H1 (cell line): ENCODE measurements at regions not wholly inside any gene's neighbourhood (a gene's known extent, or its start where the extent isn't known, plus 50 kb on each side); places are given as distances from the start of the nearest gene placed in this dataset.

Experiments
- CTCF ChIA-PET: fragments of 300-600 bp; sonication (Branson Sonifier 250); formaldehyde crosslinking; loops from one replicate; lab custom pipeline; 2021; ENCODE audit not compliant: partially characterized antibody; lab: Charles Lee
- POLR2A ChIA-PET: fragments of 300-600 bp; sonication (Branson Sonifier 250); formaldehyde crosslinking; loops from one replicate; lab custom pipeline; 2021; ENCODE audit warnings: inconsistent platforms; ENCODE audit not compliant: partially characterized antibody; lab: Charles Lee
- DNase-seq, 2 experiments: peaks; one replicate each; pipeline versions ENCODE4 v3.0.0 to v3.0.0-alpha.2; 2010 to 2022; ENCODE audit warnings: low spot score in 2 of 2, low read depth in 1 of 2, mixed read lengths in 1 of 2
- FAIRE-seq: peaks from 2 replicates; lab custom pipeline; 2011; peaks lifted over from hg19 to GRCh38; lab: Jason Lieb, UNC
- H2AFZ ChIP-seq: 2 replicates; pipeline ENCODE4 v1.8.1; 2012; ENCODE audit warnings: low read length, inconsistent platforms
- H2AK5ac ChIP-seq: 2 replicates; pipeline ENCODE4 v1.6.1; 2013; ENCODE audit warnings: low read depth, low read length
- H2BK120ac ChIP-seq: replicated peaks from 2 replicates; pipeline ENCODE3; 2013; ENCODE audit warnings: low read depth, low read length, inconsistent platforms
- H2BK12ac ChIP-seq: 2 replicates; pipeline ENCODE4 v1.6.1; 2013; ENCODE audit warnings: low read depth, low read length
- H2BK15ac ChIP-seq: 2 replicates; pipeline ENCODE4 v1.6.1; 2013; ENCODE audit warnings: low read length
- H2BK20ac ChIP-seq: 2 replicates; pipeline ENCODE4 v1.6.1; 2013; ENCODE audit warnings: low read length
- H2BK5ac ChIP-seq: 2 replicates; pipeline ENCODE4 v1.6.1; 2013; ENCODE audit warnings: low read depth, low read length
- H3K14ac ChIP-seq: 2 replicates; pipeline ENCODE4 v1.6.1; 2013; ENCODE audit warnings: inconsistent platforms; ENCODE audit not compliant: insufficient read length
- H3K18ac ChIP-seq: 2 replicates; pipeline ENCODE4 v1.6.1; 2013; ENCODE audit warnings: low read length; ENCODE audit errors: extremely low read depth
- H3K23ac ChIP-seq: 2 replicates; pipeline ENCODE4 v1.6.1; 2013; ENCODE audit warnings: inconsistent platforms; ENCODE audit not compliant: insufficient read length
- H3K23me2 ChIP-seq: 2 replicates; pipeline ENCODE4 v1.6.1; 2013; ENCODE audit warnings: low read depth, low read length
- H3K27ac ChIP-seq: 2 replicates; pipeline ENCODE4 v1.6.1; 2011; ENCODE audit warnings: low read depth, low read length, inconsistent platforms
- H3K27me3 ChIP-seq, 4 experiments: replicated peaks in 1 of 4; 1 replicate in 1 of 4; 2 replicates in 3 of 4; pipeline versions ENCODE4 v1.6.1 to v1.8.1; 2011 to 2013; ENCODE audit warnings: low read length in 3 of 4, mild to moderate bottlenecking in 3 of 4, inconsistent platforms in 2 of 4, mixed read lengths in 2 of 4, moderate library complexity in 1 of 4; ENCODE audit not compliant: control insufficient read depth in 3 of 4, insufficient read depth in 3 of 4; ENCODE audit errors: extremely low read depth in 1 of 4
- H3K36me3 ChIP-seq, 4 experiments: 2 replicates each; pipeline versions ENCODE4 v1.6.1 to v1.8.1; 2011 to 2013; ENCODE audit warnings: mild to moderate bottlenecking in 4 of 4, low read length in 3 of 4, moderate library complexity in 2 of 4, control low read depth in 1 of 4, inconsistent platforms in 1 of 4; ENCODE audit not compliant: insufficient read depth in 4 of 4, control insufficient read depth in 2 of 4
- H3K4ac ChIP-seq: replicated peaks from 2 replicates; pipeline ENCODE3; 2013; ENCODE audit warnings: low read length, low read depth, mixed read lengths, inconsistent platforms; ENCODE audit not compliant: insufficient read length
- H3K4me1 ChIP-seq, 4 experiments: replicated peaks in 1 of 4; 1 replicate in 1 of 4; 2 replicates in 3 of 4; pipeline versions ENCODE4 v1.6.1 to v1.8.1; 2011 to 2013; ENCODE audit warnings: low read length in 3 of 4, inconsistent platforms in 2 of 4, mixed read lengths in 1 of 4; ENCODE audit not compliant: insufficient read depth in 4 of 4, control insufficient read depth in 3 of 4
- H3K4me2 ChIP-seq, 2 experiments: 2 replicates each; pipeline versions ENCODE4 v1.6.1 to v1.8.1; 2011 to 2013; ENCODE audit warnings: low read depth in 2 of 2, low read length in 2 of 2, control low read depth in 1 of 2, inconsistent platforms in 1 of 2, mild to moderate bottlenecking in 1 of 2; ENCODE audit not compliant: insufficient read depth in 1 of 2
- H3K4me3 ChIP-seq, 4 experiments: fragments of 200-600, 300-600 bp in 1 of 4; sonication (generic), shearing (Covaris generic), sonication (Bioruptor Twin) in 1 of 4; 2 replicates each; pipeline versions ENCODE4 v1.5.1 to v1.8.1; 2011 to 2016; ENCODE audit warnings: low read length in 4 of 4, low read depth in 3 of 4, control low read depth in 2 of 4, inconsistent platforms in 2 of 4, mild to moderate bottlenecking in 2 of 4, mixed read lengths in 1 of 4, moderate library complexity in 1 of 4; ENCODE audit not compliant: insufficient read depth in 2 of 4; ENCODE audit errors: extremely low read depth in 1 of 4
- H3K56ac ChIP-seq: replicated peaks from 2 replicates; pipeline ENCODE3; 2013; ENCODE audit warnings: low read depth, mild to moderate bottlenecking, mixed read lengths, low read length, inconsistent platforms; ENCODE audit not compliant: insufficient read length
- H3K79me1 ChIP-seq: 2 replicates; pipeline ENCODE4 v1.6.1; 2013; ENCODE audit warnings: low read depth, low read length, control low read depth
- H3K79me2 ChIP-seq, 2 experiments: 2 replicates each; pipeline versions ENCODE4 v1.6.1 to v1.8.1; 2012 to 2013; ENCODE audit warnings: low read length in 2 of 2, mild to moderate bottlenecking in 2 of 2, inconsistent platforms in 1 of 2; ENCODE audit not compliant: insufficient read depth in 2 of 2, control insufficient read depth in 1 of 2
- H3K9ac ChIP-seq, 4 experiments: replicated peaks in 1 of 4; 1 replicate in 1 of 4; 2 replicates in 3 of 4; pipeline versions ENCODE4 v1.6.1 to v1.8.1; 2011 to 2013; ENCODE audit warnings: low read depth in 3 of 4, low read length in 3 of 4, control low read depth in 2 of 4, mild to moderate bottlenecking in 2 of 4, moderate library complexity in 2 of 4, inconsistent platforms in 1 of 4; ENCODE audit errors: extremely low read depth in 1 of 4
- H3K9me3 ChIP-seq, 2 experiments: 2 replicates each; pipeline versions ENCODE4 v1.6.1 to v1.8.1; 2012 to 2013; ENCODE audit warnings: mild to moderate bottlenecking in 2 of 2, moderate library complexity in 2 of 2, control low read depth in 1 of 2, inconsistent platforms in 1 of 2, low read depth in 1 of 2, low read length in 1 of 2, mixed read lengths in 1 of 2; ENCODE audit not compliant: insufficient read depth in 2 of 2
- H4K20me1 ChIP-seq, 2 experiments: replicated peaks in 1 of 2; 2 replicates each; pipeline versions ENCODE3 to v1.8.1; 2011 to 2013; ENCODE audit warnings: inconsistent platforms in 2 of 2, low read length in 2 of 2, mild to moderate bottlenecking in 1 of 2; ENCODE audit not compliant: insufficient read depth in 2 of 2, control insufficient read depth in 1 of 2
- H4K5ac ChIP-seq: 2 replicates; pipeline ENCODE4 v1.6.1; 2013; ENCODE audit warnings: low read length, low read depth, mixed read lengths, inconsistent platforms; ENCODE audit not compliant: insufficient read length
- H4K8ac ChIP-seq: 2 replicates; pipeline ENCODE4 v1.8.0; 2013; ENCODE audit warnings: mild to moderate bottlenecking, moderate library complexity, low read length, inconsistent platforms; ENCODE audit not compliant: insufficient read depth; ENCODE audit errors: extremely low read depth
- H4K91ac ChIP-seq: replicated peaks from 2 replicates; pipeline ENCODE3; 2013; ENCODE audit warnings: low read length, mixed read lengths, inconsistent platforms; ENCODE audit not compliant: insufficient read length
- SIRT6 ChIP-seq: IDR thresholded peaks from one replicate; pipeline ENCODE4 v1.7.1; 2012; ENCODE audit warnings: low read length, inconsistent platforms
- WGBS, 2 experiments: shearing (Covaris generic) in 1 of 2; methylation state at CpG; one replicate each; pipeline versions ENCODE4 v1.1.6 to v1.1.7; 2013 to 2015; ENCODE audit warnings: low lambda C conversion rate in 2 of 2, mixed read lengths in 2 of 2, inconsistent platforms in 1 of 2, low coverage in 1 of 2, missing lambda C conversion rate in 1 of 2; ENCODE audit not compliant: insufficient replicate concordance in 2 of 2, insufficient coverage in 1 of 2, insufficient read length in 1 of 2; ENCODE audit errors: extremely low coverage in 1 of 2, missing lambda C conversion rate in 1 of 2; 5-methylcytosine and 5-hydroxymethylcytosine counted together

GRCh38 chr10:10852464-10852863 lies 165.2 kb upstream of the CELF2 start:
- Histone ChIP-seq H2BK20ac (no peak overlapping the region), H3K56ac (peak overlapping the region; percentile 39), H3K79me1 (no peaks in the 10 kb centered on the region), H3K27ac (no peak overlapping the region), H3K14ac (no peak overlapping the region), H3K36me3 (no peaks in the 10 kb centered on the region), H2BK5ac (no peak overlapping the region), H4K91ac (no peak overlapping the region), H4K8ac (no peak overlapping the region), H3K9me3 (no peaks in the 10 kb centered on the region), H3K9ac (no peak overlapping the region), H3K4ac (no peak overlapping the region), H3K27me3 (0 out of 7 replicates have a peak, but pooled peaks cover 0 to 2% (median 0%) of the 10 kb centered on the region in 4 experiments), H3K23me2 (no peaks in the 10 kb centered on the region), H4K5ac (no peak overlapping the region), H3K79me2 (no peaks in the 10 kb centered on the region), H2AFZ (no peak overlapping the region), H3K18ac (no peak overlapping the region), H3K4me3 (no peak overlapping the region), H2AK5ac (no peak overlapping the region), H3K4me1 (no peaks in the 10 kb centered on the region), H2BK15ac (no peak overlapping the region), H3K4me2 (no peak overlapping the region), H2BK120ac (no peak overlapping the region), H3K23ac (no peak overlapping the region), H4K20me1 (no peaks in the 10 kb centered on the region), H2BK12ac (no peak overlapping the region)
- POLR2A ChIA-PET = no interaction called here
- 83% methylated on average over 4 of the region's 4 CpGs; no CpG with 5 or more reads in 1 of the 2 experiments for WGBS, 2 experiments
- CTCF ChIA-PET = no interaction called here
- no peak for FAIRE-seq
- DNase-seq = no peak
- no peak for TF ChIP-seq SIRT6
